Duodenal mucosa (tissue), 2 donors: ENCODE measurements at regions not wholly inside any gene's neighbourhood (a gene's known extent, or its start where the extent isn't known, plus 50 kb on each side); places are given as distances from the start of the nearest gene placed in this dataset.
"Not testable (repeated sequence)": the region's sequence is repeated elsewhere in the genome, so short reads cannot be mapped to it uniquely, and the experiment has no call there.

Experiments used
- H3K27ac ChIP-seq: one replicate; pipeline ENCODE4 v1.7.0; 2013; ENCODE audit warnings: low read depth, low read length
- H3K27me3 ChIP-seq, 2 donors: one replicate each; pipeline ENCODE4 v1.7.0; 2013; ENCODE audit warnings: low read length in 2 of 2, control low read depth in 1 of 2; ENCODE audit not compliant: insufficient read depth in 2 of 2, control insufficient read depth in 1 of 2
- H3K36me3 ChIP-seq, 2 donors: one replicate each; pipeline ENCODE4 v1.7.0; 2013; ENCODE audit warnings: low read length in 2 of 2, control low read depth in 1 of 2; ENCODE audit not compliant: insufficient read depth in 2 of 2, control insufficient read depth in 1 of 2
- H3K4me1 ChIP-seq, 2 donors: one replicate each; pipeline ENCODE4 v1.7.0; 2013; ENCODE audit warnings: low read length in 2 of 2, control low read depth in 1 of 2; ENCODE audit not compliant: insufficient read depth in 2 of 2, control insufficient read depth in 1 of 2
- H3K4me3 ChIP-seq, 2 donors: one replicate each; pipeline ENCODE4 v1.7.0; 2013; ENCODE audit warnings: low read length in 2 of 2, low read depth in 1 of 2
- H3K9ac ChIP-seq, 2 donors: one replicate each; pipeline ENCODE4 v1.7.0; 2013; ENCODE audit warnings: low read length in 2 of 2, low read depth in 1 of 2
- H3K9me3 ChIP-seq, 2 donors: one replicate each; pipeline ENCODE4 v1.7.0; 2013; ENCODE audit warnings: low read length in 2 of 2, control low read depth in 1 of 2; ENCODE audit not compliant: control insufficient read depth in 1 of 2

DNA sequence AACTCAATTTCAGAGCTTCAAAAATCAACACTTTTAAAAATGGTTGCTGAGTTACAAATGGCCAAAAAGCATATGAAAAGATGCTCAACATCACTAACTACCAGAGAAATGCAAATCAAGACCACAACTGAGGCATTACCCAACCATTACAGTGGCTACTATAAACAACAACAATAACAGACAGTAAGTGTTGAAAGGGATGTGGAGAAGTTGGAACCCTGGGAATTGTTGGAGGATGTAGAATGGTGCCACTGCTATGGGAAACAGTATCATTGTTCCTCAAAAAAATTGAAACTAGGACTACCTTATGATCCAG is 173.3 kb upstream of the SPRED2 start:
- no peak overlapping the region for H3K4me3 ChIP-seq
- no peak overlapping the region for H3K9ac ChIP-seq
- no peak overlapping the region for H3K27ac ChIP-seq
- no peaks in the 10 kb centered on the region for H3K4me1 ChIP-seq
- no peaks in the 10 kb centered on the region for H3K9me3 ChIP-seq
- peaks cover 0 to 4% of the 10 kb centered on the region in 2 donors for H3K27me3 ChIP-seq
- no peaks in the 10 kb centered on the region for H3K36me3 ChIP-seq

DNA sequence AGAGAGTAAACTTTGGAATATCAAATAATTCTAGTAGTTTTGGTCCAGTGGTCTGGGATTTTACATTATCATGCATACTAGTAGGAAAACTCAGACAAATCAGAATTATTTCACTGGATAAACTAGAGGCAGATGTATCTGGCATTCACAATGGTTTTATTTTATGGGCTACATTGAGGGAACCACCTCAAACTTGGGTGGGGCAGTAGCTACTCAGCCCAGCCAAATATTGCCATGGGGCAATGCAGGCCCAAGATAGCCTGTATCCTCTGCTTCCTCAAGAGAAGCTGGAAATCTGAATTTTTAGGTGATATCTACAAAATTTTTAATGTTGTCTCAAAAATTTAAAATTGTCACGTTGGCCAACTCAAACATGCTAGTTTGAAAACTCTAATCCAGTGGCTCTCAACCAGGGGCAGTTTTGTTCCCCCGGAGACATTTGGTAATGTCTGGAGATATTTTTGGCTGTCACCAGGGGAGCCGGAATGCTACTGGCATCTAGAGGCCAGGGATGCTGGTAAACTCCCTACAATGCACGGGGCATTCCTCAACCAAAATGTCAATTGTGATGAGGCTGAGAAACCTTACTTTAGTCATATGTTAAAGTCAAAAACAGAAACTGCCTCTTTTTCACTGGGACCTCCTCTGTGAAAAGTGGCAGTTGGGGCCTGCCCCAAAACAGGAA is 172.8 kb upstream of the SPRED2 start:
- Histone ChIP-seq H3K9me3 (no peaks in the 10 kb centered on the region), H3K36me3 (no peaks in the 10 kb centered on the region), H3K4me3 (no peak overlapping the region), H3K27me3 (peaks cover 0 to 4% of the 10 kb centered on the region in 2 donors), H3K4me1 (no peaks in the 10 kb centered on the region), H3K9ac (no peak overlapping the region), H3K27ac (no peak overlapping the region)

DNA sequence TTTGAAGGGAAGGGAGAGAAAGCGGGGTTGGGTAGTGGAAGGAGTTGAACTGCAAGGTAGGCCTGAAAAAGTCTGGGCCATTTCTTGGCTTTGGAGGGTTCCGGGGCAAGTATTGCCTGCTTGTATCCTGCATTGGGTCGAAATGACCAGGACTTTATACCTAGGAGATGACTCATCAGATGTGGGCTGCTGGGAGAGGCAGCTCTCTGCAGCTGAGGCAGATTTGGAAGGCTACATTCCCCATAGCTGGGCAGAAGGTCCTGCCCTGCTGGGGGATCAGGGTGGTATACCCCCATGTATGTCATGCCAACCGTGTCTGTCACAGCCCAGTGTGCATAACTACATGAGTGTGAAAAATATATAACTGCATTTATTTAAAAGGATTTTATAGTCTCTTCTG is 171.8 kb upstream of the SPRED2 start:
- no peak overlapping the region for H3K27ac ChIP-seq

DNA sequence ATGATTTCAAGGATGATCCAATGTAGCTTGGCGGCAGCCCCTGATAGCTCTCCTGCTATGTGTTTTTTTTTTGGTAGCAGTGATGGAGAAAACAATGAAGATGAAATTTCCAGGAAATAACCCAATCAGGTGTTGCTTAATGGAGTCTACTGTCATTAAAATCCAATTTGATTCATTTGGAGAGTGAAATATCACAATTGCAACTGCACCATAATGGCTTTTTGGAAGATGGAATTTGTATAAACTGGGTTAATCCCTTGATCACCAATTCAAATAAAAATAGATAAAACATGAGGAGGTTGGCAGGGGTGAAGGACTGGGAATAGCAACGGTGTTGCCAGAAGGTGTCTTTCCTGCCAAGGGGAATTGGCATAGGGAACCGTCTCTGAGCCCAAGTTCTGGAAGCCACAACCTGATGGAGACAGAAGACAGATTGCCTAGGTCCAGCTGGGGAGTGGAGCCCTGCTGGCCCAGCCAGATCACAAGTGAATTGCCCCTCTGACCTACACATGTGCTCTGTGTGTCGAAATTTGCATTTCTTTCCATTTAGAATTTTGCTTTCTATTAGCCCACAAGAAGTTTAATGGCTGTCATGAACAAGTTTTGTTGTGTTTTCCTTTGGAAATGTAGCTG is 170.3 kb upstream of the SPRED2 start:
- Histone ChIP-seq H3K27ac (no peak overlapping the region), H3K9ac (no peak overlapping the region), H3K9me3 (no peaks in the 10 kb centered on the region), H3K4me1 (no peaks in the 10 kb centered on the region), H3K4me3 (no peak overlapping the region), H3K36me3 (no peaks in the 10 kb centered on the region), H3K27me3 (peaks cover 0 to 4% of the 10 kb centered on the region in 2 donors)

More for the DNA sequence above, 171.8 kb upstream of the SPRED2 start:
- no peaks in the 10 kb centered on the region for H3K9me3 ChIP-seq
- H3K9ac ChIP-seq: no peak overlapping the region
- no peaks in the 10 kb centered on the region for H3K4me1 ChIP-seq
- H3K27me3 ChIP-seq: peaks cover 0 to 4% of the 10 kb centered on the region in 2 donors
- no peak overlapping the region for H3K4me3 ChIP-seq
- H3K36me3 ChIP-seq: no peaks in the 10 kb centered on the region

DNA sequence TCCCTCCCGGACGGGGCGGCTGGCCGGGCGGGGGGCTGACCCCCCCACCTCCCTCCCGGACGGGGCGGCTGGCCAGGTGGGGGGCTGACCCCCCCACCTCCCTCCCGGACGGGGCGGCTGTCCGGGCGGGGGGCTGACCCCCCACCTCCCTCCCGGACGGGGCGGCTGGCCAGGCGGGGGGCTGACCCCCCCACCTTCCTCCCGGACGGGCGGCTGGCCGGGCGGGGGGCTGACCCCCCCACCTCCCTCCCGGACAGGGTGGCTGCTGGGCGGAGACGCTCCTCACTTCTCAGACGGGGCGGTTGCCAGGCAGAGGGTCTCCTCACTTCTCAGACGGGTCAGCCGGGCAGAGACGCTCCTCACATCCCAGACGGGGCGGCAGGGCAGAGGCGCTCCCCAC is 168.5 kb upstream of the SPRED2 start:
- H3K4me3 ChIP-seq, H3K4me1 ChIP-seq, H3K27ac ChIP-seq, H3K9me3 ChIP-seq, H3K27me3 ChIP-seq, H3K9ac ChIP-seq, H3K36me3 ChIP-seq: not testable (repeated sequence)

DNA sequence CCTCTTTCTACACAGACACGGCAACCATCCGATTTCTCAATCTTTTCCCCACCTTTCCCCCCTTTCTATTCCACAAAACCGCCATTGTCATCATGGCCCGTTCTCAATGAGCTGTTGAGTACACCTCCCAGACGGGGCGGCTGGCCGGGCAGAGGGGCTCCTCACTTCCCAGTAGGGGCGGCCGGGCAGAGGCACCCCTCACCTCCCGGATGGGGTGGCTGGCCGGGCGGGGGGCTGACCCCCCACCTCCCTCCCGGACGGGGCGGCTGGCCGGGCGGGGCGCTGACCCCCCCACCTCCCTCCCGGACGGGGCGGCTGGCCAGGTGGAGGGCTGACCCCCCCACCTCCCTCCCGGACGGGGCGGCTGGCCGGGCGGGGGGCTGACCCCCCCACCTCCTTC is 168.0 kb upstream of the SPRED2 start:
- H3K9ac ChIP-seq, H3K4me1 ChIP-seq, H3K36me3 ChIP-seq, H3K27ac ChIP-seq, H3K27me3 ChIP-seq, H3K4me3 ChIP-seq, H3K9me3 ChIP-seq: not testable (repeated sequence)

DNA sequence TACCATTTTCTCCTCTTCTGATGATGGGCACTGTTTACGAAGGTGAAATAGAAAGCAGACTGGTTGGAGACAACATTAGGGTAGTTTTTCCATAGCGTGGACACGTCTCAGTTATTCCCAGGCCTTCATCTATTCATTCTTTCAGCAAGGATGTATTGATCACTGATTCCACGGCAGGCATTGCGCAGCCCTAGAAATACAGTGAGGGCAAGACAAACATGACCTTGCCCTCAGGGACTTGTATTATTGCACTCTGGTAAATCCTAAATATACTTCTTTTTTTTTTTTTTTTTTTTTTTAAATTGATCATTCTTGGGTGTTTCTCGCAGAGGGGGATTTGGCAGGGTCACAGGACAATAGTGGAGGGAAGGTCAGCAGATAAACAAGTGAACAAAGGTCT is 167.3 kb upstream of the SPRED2 start:
- Histone ChIP-seq H3K4me3 (no peak overlapping the region), H3K36me3 (no peaks in the 10 kb centered on the region), H3K4me1 (no peaks in the 10 kb centered on the region), H3K27ac (no peak overlapping the region), H3K9ac (no peak overlapping the region), H3K27me3 (no peaks in the 10 kb centered on the region), H3K9me3 (no peaks in the 10 kb centered on the region)

DNA sequence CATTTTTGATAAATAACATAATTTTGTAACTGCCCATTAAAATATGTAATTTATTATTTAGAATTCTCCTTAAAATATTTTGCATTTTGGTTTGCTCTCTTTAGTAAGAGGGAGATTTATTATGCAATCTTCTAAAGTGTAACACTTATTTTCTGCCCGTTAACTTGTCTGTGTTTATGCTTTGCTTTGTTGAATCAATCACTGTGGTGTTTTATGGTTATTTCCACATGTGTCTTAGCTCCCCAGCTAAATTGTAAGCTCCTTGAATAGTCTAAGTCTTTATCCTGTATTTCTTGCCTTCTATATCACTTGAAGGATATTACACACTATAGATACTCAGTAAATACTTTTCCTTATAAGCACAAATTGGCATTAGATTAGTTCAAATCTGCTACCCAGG is 166.6 kb upstream of the SPRED2 start:
- H3K27me3 ChIP-seq: no peaks in the 10 kb centered on the region
- no peak overlapping the region for H3K4me3 ChIP-seq
- no peaks in the 10 kb centered on the region for H3K36me3 ChIP-seq
- H3K4me1 ChIP-seq: no peaks in the 10 kb centered on the region
- H3K27ac ChIP-seq: no peak overlapping the region
- H3K9ac ChIP-seq: no peak overlapping the region
- H3K9me3 ChIP-seq: no peaks in the 10 kb centered on the region

DNA sequence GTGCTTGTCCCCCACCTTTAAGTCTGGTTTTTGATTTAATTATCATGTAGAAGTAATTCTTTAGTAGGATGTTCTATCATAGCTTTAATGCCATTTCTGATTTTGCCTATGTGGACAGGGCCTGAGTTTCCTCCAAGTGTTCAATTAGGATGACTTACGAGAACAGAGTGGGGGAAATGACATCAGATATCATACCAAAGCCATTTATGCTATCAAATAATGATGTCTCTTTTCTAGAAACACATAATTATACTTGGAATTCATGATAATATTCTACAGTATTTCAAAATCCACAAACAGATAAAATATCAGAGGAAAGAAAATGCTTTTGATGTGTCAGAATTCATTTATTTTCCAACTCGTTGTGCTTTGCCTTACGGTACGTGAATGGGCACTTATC is 165.9 kb upstream of the SPRED2 start:
- no peak overlapping the region for H3K4me3 ChIP-seq
- H3K9ac ChIP-seq: no peak overlapping the region
- no peaks in the 10 kb centered on the region for H3K4me1 ChIP-seq

DNA sequence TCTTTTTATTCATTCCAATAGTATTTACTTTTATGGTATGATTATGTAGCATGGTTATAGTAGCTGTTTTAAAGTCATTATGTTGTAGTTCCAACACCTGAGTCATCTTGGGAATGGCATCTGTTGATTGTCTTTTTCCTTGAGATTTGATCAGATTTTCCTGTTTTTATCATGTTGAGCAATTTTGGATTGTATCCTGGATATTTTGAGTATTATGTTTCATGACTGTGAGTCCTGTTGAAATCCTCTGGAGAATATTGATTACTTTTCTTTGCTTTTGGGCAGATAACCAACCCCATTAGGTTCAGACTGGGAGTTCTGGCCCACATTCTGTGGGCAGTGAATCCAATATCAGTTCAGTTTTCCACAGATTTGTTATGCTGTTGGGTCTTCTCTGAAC is 163.2 kb upstream of the SPRED2 start:
- Histone ChIP-seq H3K9me3 (no peaks in the 10 kb centered on the region), H3K9ac (no peak overlapping the region), H3K27me3 (no peaks in the 10 kb centered on the region)

More for the DNA sequence above, 165.9 kb upstream of the SPRED2 start:
- no peaks in the 10 kb centered on the region for H3K27me3 ChIP-seq
- H3K27ac ChIP-seq: no peak overlapping the region
- H3K36me3 ChIP-seq: no peaks in the 10 kb centered on the region
- H3K9me3 ChIP-seq: no peaks in the 10 kb centered on the region

More for the DNA sequence above, 163.2 kb upstream of the SPRED2 start:
- Histone ChIP-seq H3K4me1 (no peaks in the 10 kb centered on the region), H3K36me3 (no peaks in the 10 kb centered on the region), H3K4me3 (no peak overlapping the region), H3K27ac (no peak overlapping the region)
